Muscle of back (tissue), 3 donors: ENCODE measurements at regions not wholly inside any gene's neighbourhood (a gene's known extent, or its start where the extent isn't known, plus 50 kb on each side); places are given as distances from the start of the nearest gene placed in this dataset.

Experiments
- DNase-seq, 3 donors: peaks; one replicate each; pipeline versions ENCODE4 v3.0.0 to v3.0.0-alpha.2; 2013

GRCh38 chr13:62678039-62678438, 1262.4 kb upstream of the PCDH20 start:
- DNase-seq = no peak

- no peak for DNase-seq
Measured at GRCh38 chr13:62663767-62664166, 1248.1 kb upstream of the PCDH20 start.

GRCh38 chr13:62659365-62659764, 1243.7 kb upstream of the PCDH20 start:
- DNase-seq = no peak

GRCh38 chr13:62653371-62653770, 1237.7 kb upstream of the PCDH20 start:
- no peak for DNase-seq

- peak in 1 of 3 donors; percentile 26 for DNase-seq
Measured at GRCh38 chr13:62643799-62644524, 1228.3 kb upstream of the PCDH20 start.

GRCh38 chr13:62643007-62643483, 1227.4 kb upstream of the PCDH20 start:
- no peak for DNase-seq

- DNase-seq = no peak
Measured at GRCh38 chr13:62635161-62635560, 1219.5 kb upstream of the PCDH20 start.

- DNase-seq = no peak
Measured at GRCh38 chr13:62633448-62633847, 1217.8 kb upstream of the PCDH20 start.

- DNase-seq = no peak
Measured at GRCh38 chr13:62631619-62632018, 1216.0 kb upstream of the PCDH20 start.

- no peak for DNase-seq
Measured at GRCh38 chr13:62631124-62631523, 1215.5 kb upstream of the PCDH20 start.

- no peak for DNase-seq
Measured at GRCh38 chr13:62629618-62630017, 1214.0 kb upstream of the PCDH20 start.

GRCh38 chr13:62627226-62627625, 1211.6 kb upstream of the PCDH20 start:
- no peak for DNase-seq

GRCh38 chr13:62626771-62627170, 1211.1 kb upstream of the PCDH20 start:
- no peak for DNase-seq

GRCh38 chr13:62625214-62625881, 1209.7 kb upstream of the PCDH20 start:
- DNase-seq = peak in 2 of 3 donors; percentile 19 to 22

- peak in 1 of 3 donors; percentile 33 for DNase-seq
Measured at GRCh38 chr13:62613819-62614218, 1198.2 kb upstream of the PCDH20 start.

- no peak for DNase-seq
Measured at GRCh38 chr13:62611343-62611742, 1195.7 kb upstream of the PCDH20 start.

- peak in 2 of 3 donors; percentile 13 to 28 for DNase-seq
Measured at GRCh38 chr13:62598708-62599107, 1183.1 kb upstream of the PCDH20 start.

- DNase-seq = no peak
Measured at GRCh38 chr13:62595976-62596375, 1180.3 kb upstream of the PCDH20 start.

GRCh38 chr13:62593804-62594203, 1178.2 kb upstream of the PCDH20 start:
- DNase-seq = peak in 2 of 3 donors; percentile 6 to 36

- DNase-seq = no peak
Measured at GRCh38 chr13:62583466-62583865, 1167.8 kb upstream of the PCDH20 start.

- DNase-seq = no peak
Measured at GRCh38 chr13:62578402-62578801, 1162.8 kb upstream of the PCDH20 start.

- no peak for DNase-seq
Measured at GRCh38 chr13:62564770-62565169, 1149.1 kb upstream of the PCDH20 start.

GRCh38 chr13:62563251-62563650, 1147.6 kb upstream of the PCDH20 start:
- DNase-seq = peak in 1 of 3 donors; percentile 9
